T-helper 1 cell treated with Interleukin-12 subunit alpha and Interleukin-12 subunit beta and Interleukin-4 antibody, amounts not matched to agents 30 μg/mL and 1 μg/mL, for 36 hours (primary cell): ENCODE measurements at regions not wholly inside any gene's neighbourhood (a gene's known extent, or its start where the extent isn't known, plus 50 kb on each side); places are given as distances from the start of the nearest gene placed in this dataset.
"Not testable (repeated sequence)": the region's sequence is repeated elsewhere in the genome, so short reads cannot be mapped to it uniquely, and the experiment has no call there.

Experiments
- H3K27ac Mint-ChIP-seq: one replicate; pipeline ENCODE4 v1.8.0; 2021; ENCODE audit warnings: mild to moderate bottlenecking, mixed read lengths
- H3K27me3 Mint-ChIP-seq: one replicate; pipeline ENCODE4 v1.8.0; 2021; ENCODE audit warnings: low read depth, mixed read lengths
- H3K36me3 Mint-ChIP-seq: one replicate; pipeline ENCODE4 v1.8.0; 2021; ENCODE audit warnings: low read depth, mixed read lengths
- H3K4me1 Mint-ChIP-seq: one replicate; pipeline ENCODE4 v1.8.0; 2021; ENCODE audit warnings: low read depth, mixed read lengths
- H3K4me3 Mint-ChIP-seq: one replicate; pipeline ENCODE4 v1.8.0; 2021; ENCODE audit warnings: mild to moderate bottlenecking, moderate library complexity, mixed read lengths
- H3K9me3 Mint-ChIP-seq: one replicate; pipeline ENCODE4 v1.8.0; 2021; ENCODE audit warnings: mixed read lengths

- Mint-ChIP-seq H3K9me3 (peaks cover 11% of the 10 kb centered on the region), H3K36me3 (no peaks in the 10 kb centered on the region), H3K4me1 (no peaks in the 10 kb centered on the region), H3K27me3 (no peaks in the 10 kb centered on the region), H3K27ac (no peak overlapping the region), H3K4me3 (no peak overlapping the region)
Observed at GRCh38 chr6:67908379-67908778, 726.7 kb upstream of the ADGRB3 start.

- not testable (repeated sequence) for H3K36me3 Mint-ChIP-seq, H3K4me3 Mint-ChIP-seq, H3K27ac Mint-ChIP-seq, H3K27me3 Mint-ChIP-seq, H3K4me1 Mint-ChIP-seq
- peaks cover 26% of the 10 kb centered on the region for H3K9me3 Mint-ChIP-seq
Observed at GRCh38 chr6:67904735-67905134, 730.3 kb upstream of the ADGRB3 start.

GRCh38 chr6:67898875-67899274, 736.2 kb upstream of the ADGRB3 start:
- Mint-ChIP-seq H3K27ac (no peak overlapping the region), H3K4me3 (no peak overlapping the region), H3K9me3 (peaks cover 27% of the 10 kb centered on the region), H3K4me1 (no peaks in the 10 kb centered on the region), H3K36me3 (no peaks in the 10 kb centered on the region), H3K27me3 (no peaks in the 10 kb centered on the region)

- Mint-ChIP-seq H3K36me3 (no peaks in the 10 kb centered on the region), H3K9me3 (peaks cover 22% of the 10 kb centered on the region), H3K4me3 (no peak overlapping the region)
Observed at GRCh38 chr6:67897998-67898607, 737.0 kb upstream of the ADGRB3 start.

GRCh38 chr6:67896476-67896875, 738.6 kb upstream of the ADGRB3 start:
- H3K27me3 Mint-ChIP-seq = no peaks in the 10 kb centered on the region
- H3K9me3 Mint-ChIP-seq = peaks cover 9% of the 10 kb centered on the region
- H3K27ac Mint-ChIP-seq = no peak overlapping the region
- no peaks in the 10 kb centered on the region for H3K4me1 Mint-ChIP-seq
- no peak overlapping the region for H3K4me3 Mint-ChIP-seq
- H3K36me3 Mint-ChIP-seq = no peaks in the 10 kb centered on the region

More at GRCh38 chr6:67897998-67898607, 737.0 kb upstream of the ADGRB3 start:
- Mint-ChIP-seq H3K4me1 (no peaks in the 10 kb centered on the region), H3K27ac (no peak overlapping the region), H3K27me3 (no peaks in the 10 kb centered on the region)

- H3K4me1 Mint-ChIP-seq = no peaks in the 10 kb centered on the region
- no peaks in the 10 kb centered on the region for H3K27me3 Mint-ChIP-seq
- H3K36me3 Mint-ChIP-seq = no peaks in the 10 kb centered on the region
- no peak overlapping the region for H3K27ac Mint-ChIP-seq
- H3K4me3 Mint-ChIP-seq = no peak overlapping the region
- H3K9me3 Mint-ChIP-seq = peaks cover 14% of the 10 kb centered on the region
Observed at GRCh38 chr6:67889682-67889995, 745.4 kb upstream of the ADGRB3 start.

- H3K9me3 Mint-ChIP-seq = peaks cover 14% of the 10 kb centered on the region
- H3K27ac Mint-ChIP-seq = no peak overlapping the region
- H3K4me1 Mint-ChIP-seq = no peaks in the 10 kb centered on the region
- no peaks in the 10 kb centered on the region for H3K36me3 Mint-ChIP-seq
- H3K27me3 Mint-ChIP-seq = no peaks in the 10 kb centered on the region
- H3K4me3 Mint-ChIP-seq = no peak overlapping the region
Observed at GRCh38 chr6:67888886-67889681, 746.0 kb upstream of the ADGRB3 start.

- Mint-ChIP-seq H3K27me3 (no peaks in the 10 kb centered on the region), H3K4me3 (no peak overlapping the region), H3K36me3 (no peaks in the 10 kb centered on the region), H3K4me1 (no peaks in the 10 kb centered on the region), H3K9me3 (peaks cover 14% of the 10 kb centered on the region), H3K27ac (no peak overlapping the region)
Observed at GRCh38 chr6:67888546-67888885, 746.6 kb upstream of the ADGRB3 start.

- peaks cover 14% of the 10 kb centered on the region for H3K9me3 Mint-ChIP-seq
- no peaks in the 10 kb centered on the region for H3K36me3 Mint-ChIP-seq
- H3K4me1 Mint-ChIP-seq = no peaks in the 10 kb centered on the region
- H3K27ac Mint-ChIP-seq = no peak overlapping the region
- H3K4me3 Mint-ChIP-seq = no peak overlapping the region
- H3K27me3 Mint-ChIP-seq = no peaks in the 10 kb centered on the region
Observed at GRCh38 chr6:67887747-67888545, 747.1 kb upstream of the ADGRB3 start.

- H3K36me3 Mint-ChIP-seq = no peaks in the 10 kb centered on the region
- H3K4me1 Mint-ChIP-seq = no peaks in the 10 kb centered on the region
- H3K9me3 Mint-ChIP-seq = peaks cover 14% of the 10 kb centered on the region
- no peak overlapping the region for H3K27ac Mint-ChIP-seq
- H3K27me3 Mint-ChIP-seq = no peaks in the 10 kb centered on the region
- H3K4me3 Mint-ChIP-seq = no peak overlapping the region
Observed at GRCh38 chr6:67887419-67887746, 747.7 kb upstream of the ADGRB3 start.

- Mint-ChIP-seq H3K27ac (no peak overlapping the region), H3K9me3 (peaks cover 14% of the 10 kb centered on the region), H3K4me3 (no peak overlapping the region), H3K4me1 (no peaks in the 10 kb centered on the region), H3K36me3 (no peaks in the 10 kb centered on the region), H3K27me3 (no peaks in the 10 kb centered on the region)
Observed at GRCh38 chr6:67886840-67887292, 748.2 kb upstream of the ADGRB3 start.

- Mint-ChIP-seq H3K4me3 (no peak overlapping the region), H3K36me3 (no peaks in the 10 kb centered on the region)
Observed at GRCh38 chr6:67886036-67886707, 748.9 kb upstream of the ADGRB3 start.

GRCh38 chr6:67885081-67886033, 749.7 kb upstream of the ADGRB3 start:
- no peaks in the 10 kb centered on the region for H3K4me1 Mint-ChIP-seq
- H3K27ac Mint-ChIP-seq = no peak overlapping the region
- no peaks in the 10 kb centered on the region for H3K36me3 Mint-ChIP-seq
- H3K9me3 Mint-ChIP-seq = peaks cover 14% of the 10 kb centered on the region
- no peaks in the 10 kb centered on the region for H3K27me3 Mint-ChIP-seq
- no peak overlapping the region for H3K4me3 Mint-ChIP-seq

More at GRCh38 chr6:67886036-67886707, 748.9 kb upstream of the ADGRB3 start:
- no peaks in the 10 kb centered on the region for H3K27me3 Mint-ChIP-seq
- no peaks in the 10 kb centered on the region for H3K4me1 Mint-ChIP-seq
- peaks cover 14% of the 10 kb centered on the region for H3K9me3 Mint-ChIP-seq
- H3K27ac Mint-ChIP-seq = no peak overlapping the region

- no peaks in the 10 kb centered on the region for H3K4me1 Mint-ChIP-seq
- H3K4me3 Mint-ChIP-seq = no peak overlapping the region
- no peak overlapping the region for H3K27ac Mint-ChIP-seq
- H3K36me3 Mint-ChIP-seq = no peaks in the 10 kb centered on the region
- H3K27me3 Mint-ChIP-seq = no peaks in the 10 kb centered on the region
- peaks cover 14% of the 10 kb centered on the region for H3K9me3 Mint-ChIP-seq
Observed at GRCh38 chr6:67884442-67884841, 750.6 kb upstream of the ADGRB3 start.
